ENCODE measurements at regions not wholly inside any gene's neighbourhood (a gene's known extent, or its start where the extent isn't known, plus 50 kb on each side); places are given as distances from the start of the nearest gene placed in this dataset.

DNA sequence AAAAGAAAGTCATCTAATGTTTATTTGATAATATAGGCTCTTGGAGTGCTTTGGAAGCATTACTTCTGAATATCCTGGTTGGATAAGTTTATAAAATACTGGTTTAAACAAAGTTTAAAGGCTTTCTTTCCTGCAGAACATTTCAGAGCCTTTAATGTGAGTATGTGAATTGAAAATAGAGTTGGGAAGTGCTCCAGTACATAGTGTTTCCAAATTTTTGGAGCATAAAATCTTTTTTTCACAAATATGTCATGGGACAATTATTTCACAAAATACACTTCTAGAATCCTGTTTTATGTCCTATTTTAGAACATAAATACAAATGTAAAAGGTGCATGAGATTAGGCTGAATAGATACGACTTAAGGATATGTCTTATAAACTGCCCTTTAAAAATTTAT lies 158.9 kb upstream of the HNRNPA3 start:
- Histone ChIP-seq H3K27ac (no peak overlapping the region), H3K4me1 (no peaks in the 10 kb centered on the region), H3K4me3 (no peak overlapping the region), H3K9me3 (no peaks in the 10 kb centered on the region), H3K36me3 (no peaks in the 10 kb centered on the region), H3K27me3 (peaks cover 0 to 6% (median 0%) of the 10 kb centered on the region in 7 donors)
- ATAC-seq (no peak), DNase-seq (no peak)
- intact Hi-C loops (cut with DNase I): no loop called here
- 33 to 69% methylated on average over 1 of the region's 1 CpG for WGBS, 2 donors
- TF ChIP-seq CTCF (IDR thresholded peaks at IDR 0.05): no peak

DNA sequence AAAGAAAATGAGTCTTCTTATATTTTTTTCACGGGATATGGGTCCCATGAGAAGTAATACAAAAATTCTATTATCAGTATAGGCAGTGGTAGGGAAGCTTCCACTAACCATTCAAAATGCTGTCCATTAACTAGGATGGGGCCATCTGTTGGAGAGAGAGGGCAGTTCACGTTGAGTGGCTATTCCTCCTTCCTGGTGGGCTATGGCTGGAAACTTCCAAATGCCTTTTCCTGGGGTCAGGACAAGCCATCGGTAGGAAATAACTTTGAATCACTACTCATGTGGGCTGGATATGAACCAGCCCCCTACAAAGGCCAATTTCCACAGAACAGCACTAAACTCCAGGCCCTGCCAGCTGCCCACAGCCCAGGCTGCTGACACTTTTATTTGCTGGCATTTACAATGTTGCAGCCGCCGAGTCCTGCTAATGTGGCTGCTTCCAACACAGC lies 156.1 kb upstream of the HNRNPA3 start:
- Histone ChIP-seq H3K27ac (no peak overlapping the region), H3K36me3 (no peaks in the 10 kb centered on the region), H3K4me3 (no peak overlapping the region), H3K27me3 (peaks cover 0 to 5% (median 0%) of the 10 kb centered on the region in 7 donors), H3K4me1 (no peaks in the 10 kb centered on the region), H3K9me3 (no peaks in the 10 kb centered on the region)
- ATAC-seq (no peak), DNase-seq (no peak)
- no peak for TF ChIP-seq CTCF (IDR thresholded peaks at IDR 0.05)
- intact Hi-C loops (cut with DNase I): no loop called here
- 69 to 75% methylated on average over 5 of the region's 5 CpGs for WGBS, 2 donors

- intact Hi-C loops (cut with DNase I): no loop called here
- Histone ChIP-seq H3K4me1 (no peaks in the 10 kb centered on the region), H3K36me3 (no peaks in the 10 kb centered on the region), H3K9me3 (no peaks in the 10 kb centered on the region), H3K27ac (no peak overlapping the region), H3K4me3 (no peak overlapping the region), H3K27me3 (peaks cover 0 to 7% (median 0%) of the 10 kb centered on the region in 7 donors)
- DNase-seq: no peak
- no peak for ATAC-seq
- no peak for TF ChIP-seq CTCF (IDR thresholded peaks at IDR 0.05)
These were observed 153.8 kb upstream of the HNRNPA3 start for GRCh38 chr2:177058747-177059146.

GRCh38 chr2:177059293-177059692 lies 153.3 kb upstream of the HNRNPA3 start:
- Histone ChIP-seq H3K4me3 (no peak overlapping the region), H3K27me3 (peaks cover 0 to 7% (median 0%) of the 10 kb centered on the region in 7 donors), H3K36me3 (no peaks in the 10 kb centered on the region), H3K27ac (no peak overlapping the region), H3K9me3 (no peaks in the 10 kb centered on the region), H3K4me1 (no peaks in the 10 kb centered on the region)
- no peak for TF ChIP-seq CTCF (IDR thresholded peaks at IDR 0.05)
- DNase-seq (no peak), ATAC-seq (no peak)
- intact Hi-C loops (cut with DNase I): no loop called here
- WGBS, 2 donors: 58 to 64% methylated on average over 6 of the region's 6 CpGs

DNA sequence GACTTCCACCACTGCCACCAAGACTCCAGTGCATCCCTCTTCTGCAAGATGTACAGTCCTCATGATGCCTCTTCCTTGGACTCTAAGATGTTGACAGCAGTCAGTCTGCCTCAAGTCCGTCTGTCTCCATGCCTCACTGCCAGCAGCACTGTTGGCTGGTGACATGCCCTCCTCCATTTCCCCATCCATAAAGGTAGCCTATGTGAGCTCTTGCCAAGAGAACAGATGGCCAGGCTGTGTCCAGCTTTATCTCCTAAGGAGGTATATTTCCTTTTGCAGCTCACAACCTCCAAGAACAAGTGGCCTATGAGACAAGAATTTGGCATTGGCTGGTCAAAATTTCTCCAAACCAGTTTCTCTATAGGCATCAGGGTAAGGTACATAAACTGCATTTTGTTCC lies 149.3 kb upstream of the HNRNPA3 start:
- DNase-seq (no peak), ATAC-seq (no peak)
- peaks cover 0 to 11% (median 0%) of the 10 kb centered on the region in 7 donors for H3K27me3 ChIP-seq
- 90 to 96% methylated on average over 1 of the region's 1 CpG for WGBS, 2 donors
- intact Hi-C loops (cut with DNase I): no loop called here
- H3K4me3 ChIP-seq: no peak overlapping the region
- H3K27ac ChIP-seq: no peak overlapping the region
- no peak for TF ChIP-seq CTCF (IDR thresholded peaks at IDR 0.05)
- no peaks in the 10 kb centered on the region for H3K9me3 ChIP-seq
- no peaks in the 10 kb centered on the region for H3K4me1 ChIP-seq
- no peaks in the 10 kb centered on the region for H3K36me3 ChIP-seq

All from heart right ventricle (tissue), 16 donors.